ENCODE measurements at regions not wholly inside any gene's neighbourhood (a gene's known extent, or its start where the extent isn't known, plus 50 kb on each side); places are given as distances from the start of the nearest gene placed in this dataset.
"Not testable (repeated sequence)": the region's sequence is repeated elsewhere in the genome, so short reads cannot be mapped to it uniquely, and the experiment has no call there.

DNA sequence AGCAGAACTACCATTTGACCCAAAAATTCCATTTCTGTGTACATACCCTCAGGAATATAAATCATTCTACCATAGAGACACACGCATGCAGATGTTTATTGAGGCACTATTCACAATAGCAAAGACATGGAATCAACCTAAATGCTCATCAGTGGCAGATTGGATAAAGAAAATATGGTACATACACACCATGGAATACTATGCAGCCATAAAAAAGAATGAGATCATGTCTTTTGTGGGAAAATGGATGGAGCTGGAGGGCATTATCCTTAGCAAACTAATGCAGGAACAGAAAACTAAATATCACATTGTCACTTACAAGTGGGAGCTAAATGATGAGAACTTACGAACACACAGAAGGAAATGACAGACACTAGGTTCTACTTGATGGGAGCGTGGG is 112.3 kb downstream of the CAAP1 start:
- TF ChIP-seq, protein P1, sequence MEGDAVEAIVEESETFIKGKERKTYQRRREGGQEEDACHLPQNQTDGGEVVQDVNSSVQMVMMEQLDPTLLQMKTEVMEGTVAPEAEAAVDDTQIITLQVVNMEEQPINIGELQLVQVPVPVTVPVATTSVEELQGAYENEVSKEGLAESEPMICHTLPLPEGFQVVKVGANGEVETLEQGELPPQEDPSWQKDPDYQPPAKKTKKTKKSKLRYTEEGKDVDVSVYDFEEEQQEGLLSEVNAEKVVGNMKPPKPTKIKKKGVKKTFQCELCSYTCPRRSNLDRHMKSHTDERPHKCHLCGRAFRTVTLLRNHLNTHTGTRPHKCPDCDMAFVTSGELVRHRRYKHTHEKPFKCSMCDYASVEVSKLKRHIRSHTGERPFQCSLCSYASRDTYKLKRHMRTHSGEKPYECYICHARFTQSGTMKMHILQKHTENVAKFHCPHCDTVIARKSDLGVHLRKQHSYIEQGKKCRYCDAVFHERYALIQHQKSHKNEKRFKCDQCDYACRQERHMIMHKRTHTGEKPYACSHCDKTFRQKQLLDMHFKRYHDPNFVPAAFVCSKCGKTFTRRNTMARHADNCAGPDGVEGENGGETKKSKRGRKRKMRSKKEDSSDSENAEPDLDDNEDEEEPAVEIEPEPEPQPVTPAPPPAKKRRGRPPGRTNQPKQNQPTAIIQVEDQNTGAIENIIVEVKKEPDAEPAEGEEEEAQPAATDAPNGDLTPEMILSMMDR (conservative IDR thresholded peaks at IDR 0.05; ENCODE audit: low read length) = not testable (repeated sequence)
- not testable (repeated sequence) for TF ChIP-seq EZH2phosphoT487 (IDR thresholded peaks at IDR 0.05; ENCODE audit: borderline replicate concordance, low read depth, low read length)

Data from OCI-LY7 (cell line).